ENCODE measurements at regions not wholly inside any gene's neighbourhood (a gene's known extent, or its start where the extent isn't known, plus 50 kb on each side); places are given as distances from the start of the nearest gene placed in this dataset.

GRCh38 chr5:166282939-166283338 is 2008.5 kb upstream of the WWC1 start:
- Histone ChIP-seq H3K36me3 (ENCODE audit: insufficient read depth, low read length) (no peaks in the 10 kb centered on the region), H3K4me3 (ENCODE audit: low read length) (no peak overlapping the region), H3K9ac (ENCODE audit: low read length) (no peak overlapping the region), H3K4me2 (ENCODE audit: low read length) (no peak overlapping the region), H3K79me2 (replicated peaks; ENCODE audit: insufficient read depth, low read length) (no peaks in the 10 kb centered on the region), H4K20me1 (ENCODE audit: insufficient read depth) (no peaks in the 10 kb centered on the region), H3F3A (ENCODE audit: insufficient read depth, low read length, poor library complexity, severe bottlenecking) (no peaks in the 10 kb centered on the region), H3K9me3 (ENCODE audit: low read length) (no peaks in the 10 kb centered on the region), H3K27me3 (ENCODE audit: insufficient read depth, low read depth, low read length) (no peaks in the 10 kb centered on the region), H2AFZ (ENCODE audit: low read depth, low read length) (no peak overlapping the region), H3K9me2 (ENCODE audit: insufficient read depth, low read length) (no peaks in the 10 kb centered on the region), H3K27ac (ENCODE audit: low read length) (no peak overlapping the region)
- TF ChIP-seq MXI1 (conservative IDR thresholded peaks at IDR 0.05; ENCODE audit: poor library complexity, severe bottlenecking), result no peak
- TF ChIP-seq RAD21 (conservative IDR thresholded peaks at IDR 0.05), result no peak
- no peak for TF ChIP-seq EZH2 (IDR thresholded peaks at IDR 0.05; ENCODE audit: borderline replicate concordance, insufficient read depth, low read length, poor library complexity, severe bottlenecking)
- no peak for TF ChIP-seq POLR2AphosphoS5 (IDR thresholded peaks at IDR 0.05)
- TF ChIP-seq EP300 (conservative IDR thresholded peaks at IDR 0.05; ENCODE audit: poor library complexity, severe bottlenecking), result no peak

GRCh38 chr5:166285361-166285760 is 2006.1 kb upstream of the WWC1 start:
- no peak overlapping the region for H3K9ac ChIP-seq (ENCODE audit: low read length)
- H3K9me3 ChIP-seq (ENCODE audit: low read length), result no peaks in the 10 kb centered on the region
- H2AFZ ChIP-seq (ENCODE audit: low read depth, low read length), result no peak overlapping the region
- H4K20me1 ChIP-seq (ENCODE audit: insufficient read depth), result no peaks in the 10 kb centered on the region
- TF ChIP-seq CTCF (IDR thresholded peaks at IDR 0.05; ENCODE audit: poor library complexity, severe bottlenecking) (no peak), REST (IDR thresholded peaks at IDR 0.05; ENCODE audit: borderline replicate concordance) (no peak), TAF1 (IDR thresholded peaks at IDR 0.05; ENCODE audit: low read depth) (no peak), RAD21 (conservative IDR thresholded peaks at IDR 0.05) (no peak), EP300 (conservative IDR thresholded peaks at IDR 0.05; ENCODE audit: poor library complexity, severe bottlenecking) (no peak), POLR2AphosphoS5 (IDR thresholded peaks at IDR 0.05) (no peak), EZH2 (IDR thresholded peaks at IDR 0.05; ENCODE audit: borderline replicate concordance, insufficient read depth, low read length, poor library complexity, severe bottlenecking) (no peak), MXI1 (conservative IDR thresholded peaks at IDR 0.05; ENCODE audit: poor library complexity, severe bottlenecking) (no peak), SMC3 (conservative IDR thresholded peaks at IDR 0.05; ENCODE audit: poor library complexity) (no peak)
- no peak overlapping the region for H3K27ac ChIP-seq (ENCODE audit: low read length)
- H3F3A ChIP-seq (ENCODE audit: insufficient read depth, low read length, poor library complexity, severe bottlenecking), result no peaks in the 10 kb centered on the region
- no peaks in the 10 kb centered on the region for H3K79me2 ChIP-seq (replicated peaks; ENCODE audit: insufficient read depth, low read length)
- no peaks in the 10 kb centered on the region for H3K27me3 ChIP-seq (ENCODE audit: insufficient read depth, low read depth, low read length)
- no peak overlapping the region for H3K4me3 ChIP-seq (ENCODE audit: low read length)
- H3K9me2 ChIP-seq (ENCODE audit: insufficient read depth, low read length), result no peaks in the 10 kb centered on the region
- H3K4me2 ChIP-seq (ENCODE audit: low read length), result no peak overlapping the region
- H3K36me3 ChIP-seq (ENCODE audit: insufficient read depth, low read length), result no peaks in the 10 kb centered on the region
